ENCODE measurements at regions not wholly inside any gene's neighbourhood (a gene's known extent, or its start where the extent isn't known, plus 50 kb on each side); places are given as distances from the start of the nearest gene placed in this dataset.

GRCh38 chr13:40181203-40181845, 485.1 kb downstream of the FOXO1 start:
- no peak for TF ChIP-seq POLR2AphosphoS5 (IDR thresholded peaks at IDR 0.05)
- no peak for TF ChIP-seq POLR2A (IDR thresholded peaks at IDR 0.05)
